GM19328 (cell line): ENCODE measurements at regions not wholly inside any gene's neighbourhood (a gene's known extent, or its start where the extent isn't known, plus 50 kb on each side); places are given as distances from the start of the nearest gene placed in this dataset.

Experiments
- ATAC-seq: cut with Tn5 transposase; IDR thresholded peaks from one replicate; pipeline ENCODE4 v1.9.1; 2021; ENCODE audit warnings: mild to moderate bottlenecking, moderate library complexity; ENCODE audit not compliant: unreplicated experiment

- ATAC-seq: no peak
Observed at GRCh38 chr14:53810221-53810620, 146.4 kb downstream of the BMP4 start.

GRCh38 chr14:53808042-53808441 is 148.6 kb downstream of the BMP4 start:
- ATAC-seq: no peak

- no peak for ATAC-seq
Observed at GRCh38 chr14:53807542-53807941, 149.1 kb downstream of the BMP4 start.

GRCh38 chr14:53807108-53807507 is 149.5 kb downstream of the BMP4 start:
- ATAC-seq: no peak

- ATAC-seq: no peak
Observed at GRCh38 chr14:53796734-53797133, 159.9 kb downstream of the BMP4 start.

GRCh38 chr14:53793790-53794505 is 162.7 kb downstream of the BMP4 start:
- ATAC-seq: no peak

- no peak for ATAC-seq
Observed at GRCh38 chr14:53792909-53793308, 163.7 kb downstream of the BMP4 start.

- ATAC-seq: no peak
Observed at GRCh38 chr14:53790731-53791500, 165.7 kb downstream of the BMP4 start.

- ATAC-seq: no peak
Observed at GRCh38 chr14:53788566-53788965, 168.1 kb downstream of the BMP4 start.

- ATAC-seq: no peak
Observed at GRCh38 chr14:53786045-53786444, 170.6 kb downstream of the BMP4 start.

- ATAC-seq: no peak
Observed at GRCh38 chr14:53784688-53785087, 171.9 kb downstream of the BMP4 start.

GRCh38 chr14:53783256-53783655 is 173.4 kb downstream of the BMP4 start:
- ATAC-seq: no peak

- no peak for ATAC-seq
Observed at GRCh38 chr14:53780051-53780555, 176.5 kb downstream of the BMP4 start.

- ATAC-seq: no peak
Observed at GRCh38 chr14:53779301-53779700, 177.3 kb downstream of the BMP4 start.

- ATAC-seq: no peak
Observed at GRCh38 chr14:53778263-53778662, 178.4 kb downstream of the BMP4 start.

GRCh38 chr14:53772936-53773335 is 183.7 kb downstream of the BMP4 start:
- ATAC-seq: no peak

GRCh38 chr14:53767566-53767965 is 189.1 kb downstream of the BMP4 start:
- ATAC-seq: no peak

- ATAC-seq: no peak
Observed at GRCh38 chr14:53766601-53767000, 190.0 kb downstream of the BMP4 start.

GRCh38 chr14:53766106-53766505 is 190.5 kb downstream of the BMP4 start:
- ATAC-seq: no peak

- no peak for ATAC-seq
Observed at GRCh38 chr14:53764846-53765245, 191.8 kb downstream of the BMP4 start.

- ATAC-seq: no peak
Observed at GRCh38 chr14:53758141-53758540, 198.5 kb downstream of the BMP4 start.

GRCh38 chr14:53757732-53758131 is 198.9 kb downstream of the BMP4 start:
- ATAC-seq: no peak
